Lung (tissue), 11 donors: ENCODE measurements at regions not wholly inside any gene's neighbourhood (a gene's known extent, or its start where the extent isn't known, plus 50 kb on each side); places are given as distances from the start of the nearest gene placed in this dataset.

Experiments
- ATAC-seq: fragments of 200-7000 bp; cut with Tn5 transposase; one replicate; pipeline ENCODE4 v1.9.1; 2020; ENCODE audit warnings: moderate number of reproducible peaks; ENCODE audit not compliant: insufficient read depth, low FRiP score
- DNase-seq, 3 donors: peaks; one replicate each; pipeline ENCODE4 v3.0.0-alpha.2; 2013 to 2017
- H3K27ac ChIP-seq, 2 donors: one replicate each; pipeline ENCODE4 v1.5.1; 2013; ENCODE audit warnings: mild to moderate bottlenecking in 2 of 2, moderate library complexity in 2 of 2, control low read depth in 1 of 2, inconsistent platforms in 1 of 2, low read depth in 1 of 2, low read length in 1 of 2
- H3K27me3 ChIP-seq, 3 donors: one replicate each; pipeline ENCODE4 v1.5.1; 2013; ENCODE audit warnings: low read length in 2 of 3; ENCODE audit not compliant: control insufficient read depth in 3 of 3, insufficient read depth in 3 of 3
- H3K36me3 ChIP-seq, 4 donors: one replicate each; pipeline ENCODE4 v1.5.1; 2013; ENCODE audit warnings: low read length in 4 of 4, mild to moderate bottlenecking in 1 of 4, moderate library complexity in 1 of 4; ENCODE audit not compliant: control insufficient read depth in 4 of 4, insufficient read depth in 4 of 4
- H3K4me1 ChIP-seq, 5 donors: one replicate each; pipeline ENCODE4 v1.5.1; 2013; ENCODE audit warnings: low read length in 5 of 5, mild to moderate bottlenecking in 2 of 5, moderate library complexity in 1 of 5; ENCODE audit not compliant: control insufficient read depth in 5 of 5, insufficient read depth in 5 of 5
- H3K4me3 ChIP-seq: one replicate; pipeline ENCODE4 v1.5.1; 2013; ENCODE audit warnings: mild to moderate bottlenecking, control low read depth, moderate library complexity
- H3K9ac ChIP-seq, 2 donors: one replicate each; pipeline ENCODE4 v1.5.1; 2013; ENCODE audit warnings: low read length in 2 of 2, control low read depth in 1 of 2; ENCODE audit not compliant: insufficient read depth in 1 of 2
- H3K9me3 ChIP-seq, 4 donors: one replicate each; pipeline ENCODE4 v1.5.1; 2013; ENCODE audit warnings: low read length in 3 of 4, mild to moderate bottlenecking in 1 of 4, moderate library complexity in 1 of 4; ENCODE audit not compliant: control insufficient read depth in 4 of 4, insufficient read depth in 3 of 4
- WGBS, 2 donors: extraction: QIAGEN DNeasy Blood & Tissue Kit; methylation state at CpG; one replicate each; pipeline ENCODE4 v1.1.7; 2013; 5-methylcytosine and 5-hydroxymethylcytosine counted together
- TF ChIP-seq, protein P1 (sequence below): IDR thresholded peaks from 2 replicates; pipeline ENCODE4 v1.5.1; 2012; ENCODE audit warnings: mild to moderate bottlenecking; ENCODE audit errors: control extremely low read depth, extremely low read depth
- donor health status: control.
- donor health status: control.
- donor health status: Bipolar disorder and iron deficiency.
- donor health status: healthy.
- donor health status: DM: yes; HTN: yes; CAD: no.

DNA sequence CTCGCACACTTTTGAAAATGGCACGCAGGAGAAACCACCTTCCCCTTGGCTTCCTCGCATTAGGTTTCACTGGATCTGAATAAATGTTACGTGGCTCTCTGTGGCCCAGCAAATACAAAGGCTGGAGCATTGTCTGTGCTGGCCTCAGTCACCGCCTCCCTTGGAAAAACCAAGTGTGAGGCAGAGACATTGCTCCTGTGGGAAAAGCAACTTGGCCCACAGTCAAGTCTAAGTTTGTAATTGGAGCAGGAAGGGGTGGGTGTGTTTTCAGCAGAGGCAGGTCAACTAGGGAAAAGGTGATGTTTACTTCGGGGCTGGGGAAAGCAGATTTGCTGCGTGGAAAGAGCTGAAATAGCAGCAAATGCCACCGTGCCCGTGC lies 101.6 kb downstream of the IRS2 start:
- WGBS, 2 donors = 47 to 74% methylated on average over 9 of the region's 9 CpGs
- Histone ChIP-seq H3K27me3 (no peaks in the 10 kb centered on the region), H3K27ac (no peak overlapping the region), H3K9me3 (peaks cover 0 to 2% (median 0%) of the 10 kb centered on the region in 4 donors), H3K4me1 (peaks cover 0 to 9% (median 0%) of the 10 kb centered on the region in 5 donors), H3K9ac (no peak overlapping the region), H3K4me3 (no peak overlapping the region), H3K36me3 (no peaks in the 10 kb centered on the region)
- ATAC-seq (no peak), DNase-seq (peak; percentile 42 to 78 (median 57))
- TF ChIP-seq, protein P1, sequence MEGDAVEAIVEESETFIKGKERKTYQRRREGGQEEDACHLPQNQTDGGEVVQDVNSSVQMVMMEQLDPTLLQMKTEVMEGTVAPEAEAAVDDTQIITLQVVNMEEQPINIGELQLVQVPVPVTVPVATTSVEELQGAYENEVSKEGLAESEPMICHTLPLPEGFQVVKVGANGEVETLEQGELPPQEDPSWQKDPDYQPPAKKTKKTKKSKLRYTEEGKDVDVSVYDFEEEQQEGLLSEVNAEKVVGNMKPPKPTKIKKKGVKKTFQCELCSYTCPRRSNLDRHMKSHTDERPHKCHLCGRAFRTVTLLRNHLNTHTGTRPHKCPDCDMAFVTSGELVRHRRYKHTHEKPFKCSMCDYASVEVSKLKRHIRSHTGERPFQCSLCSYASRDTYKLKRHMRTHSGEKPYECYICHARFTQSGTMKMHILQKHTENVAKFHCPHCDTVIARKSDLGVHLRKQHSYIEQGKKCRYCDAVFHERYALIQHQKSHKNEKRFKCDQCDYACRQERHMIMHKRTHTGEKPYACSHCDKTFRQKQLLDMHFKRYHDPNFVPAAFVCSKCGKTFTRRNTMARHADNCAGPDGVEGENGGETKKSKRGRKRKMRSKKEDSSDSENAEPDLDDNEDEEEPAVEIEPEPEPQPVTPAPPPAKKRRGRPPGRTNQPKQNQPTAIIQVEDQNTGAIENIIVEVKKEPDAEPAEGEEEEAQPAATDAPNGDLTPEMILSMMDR = no peak

DNA sequence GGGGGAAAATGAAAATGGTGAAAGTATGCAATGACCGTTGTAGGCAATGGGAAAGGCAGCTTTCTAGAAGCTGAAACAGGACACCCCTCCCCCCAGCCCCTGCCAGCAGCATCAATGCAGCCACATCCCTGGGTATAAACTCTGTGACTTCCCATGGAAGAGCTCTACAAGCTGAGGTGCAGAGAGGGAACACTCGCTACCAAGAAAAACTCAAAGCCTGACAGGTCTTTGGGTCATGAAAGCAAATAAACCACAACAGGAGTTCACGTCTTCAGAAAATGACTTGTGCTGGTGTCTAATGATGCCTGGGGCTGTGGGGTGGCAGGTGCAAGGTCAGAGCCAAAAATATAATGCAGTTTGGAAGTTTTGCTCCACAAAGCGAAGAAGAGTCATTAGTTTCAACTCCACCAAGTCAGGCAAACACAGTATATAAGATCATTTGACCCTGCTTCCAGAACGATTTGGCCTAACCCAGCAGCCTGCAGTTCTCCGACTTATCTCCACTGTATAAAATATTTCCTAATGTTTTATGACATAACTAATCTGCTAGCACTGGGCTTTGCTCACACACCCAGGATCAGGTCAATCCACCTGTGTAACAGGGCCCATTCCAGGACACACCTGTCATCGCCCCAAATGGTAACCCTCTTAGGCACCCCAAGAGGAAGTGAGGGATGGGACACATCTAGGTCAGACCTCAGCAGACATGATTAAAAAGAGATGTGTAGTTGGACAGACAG lies 102.1 kb downstream of the IRS2 start:
- H3K9ac ChIP-seq = no peak overlapping the region
- H3K4me1 ChIP-seq = peaks cover 0 to 9% (median 0%) of the 10 kb centered on the region in 5 donors
- 80 to 85% methylated on average over 7 of the region's 7 CpGs for WGBS, 2 donors
- ATAC-seq (no peak), DNase-seq (no peak)
- no peak overlapping the region for H3K27ac ChIP-seq
- no peak overlapping the region for H3K4me3 ChIP-seq
- TF ChIP-seq, protein P1 = no peak
- H3K27me3 ChIP-seq = no peaks in the 10 kb centered on the region
- peaks cover 0 to 2% (median 0%) of the 10 kb centered on the region in 4 donors for H3K9me3 ChIP-seq
- H3K36me3 ChIP-seq = no peaks in the 10 kb centered on the region

DNA sequence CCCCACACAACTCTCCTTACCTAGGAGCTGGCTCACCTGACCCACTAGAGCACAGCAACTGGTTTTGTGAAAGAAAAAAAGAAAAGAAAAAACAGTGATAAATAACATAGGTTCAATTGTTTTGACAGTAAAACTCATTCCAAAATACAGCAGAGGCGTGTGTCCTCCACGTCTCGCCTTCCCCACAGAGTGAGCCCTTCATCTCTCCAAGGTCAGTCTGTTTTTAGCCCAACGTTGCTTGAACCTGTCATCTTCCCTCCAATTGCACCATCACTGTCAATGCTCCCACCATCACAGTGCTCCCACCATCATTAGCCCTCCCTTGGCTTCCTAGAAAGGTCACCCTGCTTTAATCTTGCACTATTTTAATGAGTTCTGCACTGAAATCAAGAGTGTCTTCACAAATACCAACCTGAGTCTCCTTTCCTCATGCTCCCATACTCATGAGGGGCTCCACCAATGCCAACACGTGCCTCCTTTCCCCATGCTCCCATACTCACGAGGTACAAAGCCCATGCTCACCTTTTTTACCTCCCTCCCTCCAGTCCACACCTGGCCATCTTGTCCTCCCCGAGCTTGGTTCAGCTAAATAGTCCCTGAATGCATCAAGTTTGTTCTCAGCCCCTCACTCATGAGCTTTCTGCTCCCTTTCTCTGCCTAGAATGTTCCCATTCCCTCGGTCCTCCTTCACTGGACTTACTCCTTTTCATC lies 103.7 kb downstream of the IRS2 start:
- H3K27me3 ChIP-seq = peaks cover 0 to 3% (median 0%) of the 10 kb centered on the region in 3 donors
- H3K36me3 ChIP-seq = no peaks in the 10 kb centered on the region
- TF ChIP-seq, protein P1 = no peak
- H3K9me3 ChIP-seq = peaks cover 0 to 2% (median 0%) of the 10 kb centered on the region in 4 donors
- no peak overlapping the region for H3K27ac ChIP-seq
- DNase-seq (no peak), ATAC-seq (no peak)
- 82 to 89% methylated on average over 8 of the region's 8 CpGs for WGBS, 2 donors
- H3K4me1 ChIP-seq = peaks cover 0 to 9% (median 0%) of the 10 kb centered on the region in 5 donors
- H3K4me3 ChIP-seq = no peak overlapping the region
- H3K9ac ChIP-seq = no peak overlapping the region
